ENCODE measurements at regions not wholly inside any gene's neighbourhood (a gene's known extent, or its start where the extent isn't known, plus 50 kb on each side); places are given as distances from the start of the nearest gene placed in this dataset.
A peak's percentile ranks its signal among the peaks of the same experiment; 100 is the strongest.
"Not testable (repeated sequence)": the region's sequence is repeated elsewhere in the genome, so short reads cannot be mapped to it uniquely, and the experiment has no call there.

DNA sequence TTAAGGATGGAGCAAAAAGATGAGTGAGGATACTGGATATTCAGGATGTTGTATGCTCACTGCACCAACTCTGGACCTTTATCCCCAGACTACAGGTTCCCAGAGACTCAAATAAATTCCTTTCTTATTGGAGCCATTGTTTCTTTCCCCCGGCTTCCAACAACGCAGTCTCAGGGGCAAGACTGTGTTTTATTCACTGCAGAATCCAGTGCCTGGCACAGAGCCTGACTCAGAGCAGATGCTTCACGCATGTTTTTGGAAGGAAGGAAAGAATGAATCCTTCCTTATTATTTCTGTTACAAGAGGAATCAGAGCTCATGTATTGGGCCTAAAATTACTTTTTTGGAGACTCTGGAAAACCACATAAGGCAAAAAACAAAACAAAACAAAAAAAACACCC lies 96.0 kb upstream of the VGLL4 start:
- FAIRE-seq: no peak

DNA sequence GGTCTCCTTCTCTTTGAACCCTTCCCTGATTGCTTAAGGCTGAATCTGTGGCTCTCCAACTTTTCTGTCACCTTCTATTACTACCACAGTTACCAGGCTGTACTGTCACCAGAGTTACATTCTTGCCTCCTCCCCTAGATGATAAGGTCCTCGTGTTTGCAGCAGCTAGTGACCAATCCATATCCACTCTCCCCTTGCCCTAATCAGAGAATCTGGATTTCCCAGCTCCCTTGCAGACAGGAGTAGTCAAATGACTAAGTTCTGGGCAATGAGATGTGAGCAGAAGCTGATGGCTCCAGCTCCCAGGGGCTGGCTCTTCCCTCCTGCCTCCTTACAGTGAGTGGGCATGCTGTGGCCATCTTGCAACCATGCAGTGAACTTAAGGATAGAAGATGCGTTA lies 95.4 kb upstream of the VGLL4 start:
- no peak for FAIRE-seq

DNA sequence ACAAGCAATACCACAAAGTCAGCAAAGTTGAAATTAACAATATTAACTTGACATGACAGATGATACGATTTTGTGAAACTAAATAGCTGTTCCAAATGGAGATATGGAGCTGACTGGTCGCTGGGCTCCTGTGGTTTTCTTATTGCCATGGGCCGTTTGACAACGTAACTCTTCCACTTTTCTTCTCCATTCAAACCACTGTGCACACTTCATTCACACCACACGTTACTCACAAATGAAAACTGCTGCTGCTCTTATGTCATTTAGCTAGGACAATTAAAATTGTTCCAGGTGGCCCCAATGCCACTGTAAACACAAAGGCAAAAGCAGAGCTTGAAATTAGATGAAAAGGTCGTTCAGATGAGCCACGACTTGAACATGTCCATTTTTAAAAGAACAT lies 94.0 kb upstream of the VGLL4 start:
- FAIRE-seq: no peak

DNA sequence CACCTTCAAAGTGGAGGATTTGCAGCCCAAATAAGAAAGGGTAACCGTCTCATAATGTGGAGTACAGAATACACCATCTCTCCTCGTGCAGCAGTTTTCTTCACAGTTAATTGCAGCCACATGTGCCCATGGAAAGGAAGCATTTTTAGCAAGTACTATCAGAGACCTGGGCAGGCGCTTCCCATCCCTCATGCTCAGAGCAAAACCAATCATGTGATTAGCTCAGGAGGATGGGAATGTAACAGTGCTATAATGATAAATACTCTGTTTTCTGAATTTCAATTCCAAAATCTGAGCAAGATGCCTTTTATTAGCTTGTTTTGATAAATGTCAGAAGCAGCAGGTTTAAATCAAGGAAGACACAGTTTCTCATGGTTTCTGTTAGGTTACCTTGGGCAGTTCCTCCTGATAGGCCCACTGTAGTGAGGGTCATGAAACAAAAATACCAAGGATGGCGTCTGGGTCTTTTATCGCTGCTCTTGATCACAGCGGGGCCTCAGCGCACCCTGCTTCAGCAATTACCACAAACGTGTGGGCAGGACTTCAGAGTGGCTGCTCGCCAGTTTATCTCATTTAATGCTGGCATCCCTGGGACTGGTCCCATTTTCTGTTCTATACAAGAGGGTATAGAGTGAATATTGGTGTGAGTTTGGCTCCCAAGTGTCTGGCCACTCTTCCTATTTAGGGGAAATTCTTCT lies 92.6 kb upstream of the VGLL4 start:
- FAIRE-seq: no peak

DNA sequence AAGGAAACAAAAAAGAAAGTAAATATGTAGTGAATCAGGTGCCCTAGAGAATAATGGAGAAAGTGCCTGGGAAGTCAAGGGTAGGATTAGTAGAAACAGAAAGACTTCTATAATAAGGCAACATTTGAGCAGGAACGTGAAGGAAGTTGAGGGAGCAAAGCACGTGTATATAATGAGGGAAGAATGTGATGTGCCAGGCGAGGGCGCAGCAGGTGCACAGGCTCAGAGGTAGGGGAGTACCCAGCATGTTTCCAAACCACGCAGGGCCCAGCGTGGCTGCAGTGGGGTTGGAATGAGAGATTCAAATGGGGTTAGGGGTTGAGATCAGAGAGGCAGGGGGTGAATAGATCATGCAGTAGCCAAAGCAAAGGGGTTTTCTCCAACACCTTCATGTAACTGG lies 91.9 kb upstream of the VGLL4 start:
- FAIRE-seq: no peak

DNA sequence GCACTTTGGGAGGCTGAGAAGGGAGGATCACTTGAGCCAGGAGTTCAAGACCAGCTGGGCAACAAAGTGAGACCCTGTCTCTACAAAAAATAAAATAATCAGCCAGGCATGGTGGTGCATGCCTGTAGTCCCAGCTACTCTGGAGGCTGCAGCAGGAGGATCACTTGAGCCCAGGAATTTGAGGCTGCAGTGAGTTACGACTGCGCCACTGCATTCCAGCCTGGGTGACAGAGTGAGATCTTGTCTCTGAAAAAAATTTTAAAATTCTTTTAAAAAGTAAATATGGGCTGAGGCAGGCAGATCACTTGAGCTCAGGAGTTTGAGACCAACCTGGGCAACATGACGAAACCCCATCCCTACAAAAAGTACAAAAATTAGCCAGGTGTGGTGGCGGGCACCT lies 91.4 kb upstream of the VGLL4 start:
- FAIRE-seq: not testable (repeated sequence)

DNA sequence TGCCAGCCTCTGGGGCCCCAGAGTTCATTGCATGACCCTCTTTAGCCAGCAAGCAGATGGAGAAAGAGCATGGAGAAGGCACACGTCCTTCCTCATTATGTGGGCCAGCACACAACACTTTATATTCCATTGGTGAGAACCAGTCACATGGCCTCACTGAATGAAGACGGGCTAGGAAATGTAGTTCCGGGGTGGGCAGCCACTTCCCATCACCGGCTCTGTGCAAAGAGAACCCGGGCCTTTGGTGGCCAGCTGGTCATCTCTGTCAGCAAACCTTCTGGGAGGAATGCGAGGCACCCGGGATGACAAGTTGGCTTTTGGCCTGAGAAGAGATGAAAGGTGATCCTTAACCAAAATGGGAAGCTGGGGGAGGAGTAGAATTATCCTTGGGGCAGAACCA lies 90.2 kb upstream of the VGLL4 start:
- no peak for FAIRE-seq

DNA sequence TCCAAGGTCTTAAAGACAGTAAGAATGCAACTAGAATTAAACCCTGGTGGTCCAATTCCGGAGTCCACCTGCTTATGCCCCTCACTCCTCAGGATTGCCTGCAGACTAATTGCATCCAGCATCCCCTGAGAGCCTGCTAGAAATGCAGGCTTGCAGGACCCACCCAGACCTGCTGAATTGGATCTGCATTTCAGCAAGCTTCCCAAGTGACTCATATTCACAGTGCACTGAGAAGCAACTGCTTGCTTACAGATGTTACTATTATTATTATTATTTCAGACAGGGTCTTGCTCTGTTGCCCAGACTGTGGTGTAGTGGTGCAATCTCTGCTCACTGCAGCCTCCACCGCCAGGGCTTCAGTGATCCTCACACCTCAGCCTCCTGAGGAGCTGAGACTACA lies 83.5 kb upstream of the VGLL4 start:
- no peak for FAIRE-seq

DNA sequence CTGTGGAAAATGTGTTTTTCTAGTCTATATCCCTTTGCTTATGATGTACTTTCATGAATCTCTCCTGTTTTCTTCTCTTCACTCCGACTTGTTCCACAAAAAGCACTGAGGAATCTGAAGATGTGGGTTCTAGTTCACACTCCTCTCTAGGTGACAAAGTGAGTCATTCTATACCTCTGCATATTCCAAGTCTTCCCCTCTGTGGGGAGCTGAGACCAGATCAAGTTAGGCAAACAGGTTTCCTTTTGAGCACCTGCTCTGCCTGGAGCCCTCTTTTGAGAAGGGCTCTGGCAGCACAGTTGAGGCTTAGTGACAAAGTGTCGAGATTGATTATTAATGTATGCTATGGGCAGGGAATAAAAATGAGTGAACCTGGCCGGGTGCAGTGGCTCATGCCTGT lies 82.4 kb upstream of the VGLL4 start:
- FAIRE-seq: no peak

DNA sequence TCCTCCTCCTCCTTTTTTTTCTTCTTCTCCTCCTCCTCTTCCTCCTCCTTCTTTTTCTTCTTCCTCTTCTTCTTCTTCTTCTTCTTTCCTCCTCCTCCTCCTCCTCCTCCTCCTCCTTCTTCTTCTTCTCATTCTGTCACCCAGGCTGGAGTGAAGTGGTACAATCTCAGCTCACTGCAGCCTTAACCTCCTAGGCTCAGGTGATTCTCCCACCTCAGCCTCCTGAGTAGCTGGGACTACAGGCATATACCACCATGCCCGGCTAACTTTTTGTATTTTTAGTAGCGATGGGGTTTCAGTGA lies 81.6 kb upstream of the VGLL4 start:
- not testable (repeated sequence) for FAIRE-seq

DNA sequence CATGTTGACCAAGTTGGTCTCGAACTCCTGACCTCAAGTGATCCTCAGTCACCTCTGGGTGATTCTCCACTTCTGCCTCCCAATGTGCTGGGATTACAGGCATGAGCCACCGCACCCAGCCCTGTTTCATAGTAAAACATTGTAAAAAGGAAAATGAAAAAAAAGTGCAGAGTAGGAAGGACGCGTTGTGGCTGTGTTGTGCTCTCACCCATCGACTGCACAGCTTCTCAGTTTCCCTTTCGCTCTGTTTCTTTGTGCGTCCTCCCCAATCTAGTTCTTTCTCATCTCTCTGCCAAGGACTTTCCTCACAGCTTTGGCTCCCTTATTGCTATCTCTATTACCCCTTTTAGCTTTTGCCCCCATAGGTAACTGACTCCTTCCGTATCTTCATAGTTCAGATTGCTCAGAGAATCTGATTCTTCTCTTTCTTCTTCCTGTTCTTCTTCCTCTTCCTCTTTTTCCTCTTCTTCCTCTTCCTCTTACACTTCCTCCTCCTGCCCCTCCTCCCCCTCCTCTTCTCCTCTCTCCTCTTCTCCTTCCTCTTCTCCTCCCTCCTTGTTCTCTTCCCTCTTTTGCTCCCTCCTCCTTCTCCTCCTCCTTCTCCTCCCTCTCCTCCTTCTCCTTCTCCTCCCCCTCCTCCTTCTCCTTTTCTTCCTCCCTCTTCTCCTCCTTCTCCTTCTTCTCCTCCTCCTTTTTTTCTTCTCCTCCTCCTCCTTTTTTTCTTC lies 81.1 kb upstream of the VGLL4 start:
- FAIRE-seq: no peak

DNA sequence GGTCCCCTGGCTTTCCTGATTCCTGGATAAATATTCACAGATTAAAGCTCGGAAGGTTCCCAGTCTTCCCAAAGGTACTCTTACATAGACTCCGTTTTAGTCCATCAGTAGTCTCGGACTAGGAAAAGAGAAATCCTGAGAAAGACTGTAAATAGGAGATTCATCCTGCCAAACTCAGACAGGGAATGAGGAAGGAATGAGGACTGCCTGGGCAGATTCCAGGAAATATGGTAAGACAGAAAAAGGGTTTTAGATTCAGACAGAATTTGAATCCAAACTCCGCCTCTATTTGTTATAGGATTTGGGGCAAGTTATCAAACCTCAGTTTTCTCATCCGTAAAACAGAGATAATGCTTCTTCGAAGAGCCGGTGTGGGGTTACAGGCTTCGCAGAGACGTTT lies 77.8 kb upstream of the VGLL4 start:
- FAIRE-seq: no peak

DNA sequence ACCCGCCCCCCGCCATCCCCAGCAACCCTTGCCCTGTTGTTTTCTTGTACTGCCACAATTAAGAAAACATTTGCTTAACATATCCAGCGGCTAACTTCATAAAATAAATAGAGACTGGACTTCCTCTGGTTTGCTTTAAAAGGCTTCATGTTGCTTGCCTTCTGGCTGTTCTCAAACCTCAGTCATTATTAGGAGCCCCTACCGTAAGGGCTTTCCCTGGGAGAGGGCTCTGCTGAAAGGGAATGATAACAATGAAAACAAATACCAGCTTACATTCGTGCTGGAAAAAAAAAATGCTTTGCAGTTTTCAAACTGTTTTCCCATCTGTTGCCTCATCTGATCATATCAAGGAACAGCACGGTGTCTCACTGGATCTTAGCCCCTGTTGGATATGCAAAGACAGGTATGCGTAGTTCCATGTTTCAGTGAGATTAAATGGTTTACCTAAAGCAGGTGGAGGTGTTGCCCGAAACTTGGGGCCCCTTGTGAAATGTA lies 77.2 kb upstream of the VGLL4 start:
- FAIRE-seq: no peak

DNA sequence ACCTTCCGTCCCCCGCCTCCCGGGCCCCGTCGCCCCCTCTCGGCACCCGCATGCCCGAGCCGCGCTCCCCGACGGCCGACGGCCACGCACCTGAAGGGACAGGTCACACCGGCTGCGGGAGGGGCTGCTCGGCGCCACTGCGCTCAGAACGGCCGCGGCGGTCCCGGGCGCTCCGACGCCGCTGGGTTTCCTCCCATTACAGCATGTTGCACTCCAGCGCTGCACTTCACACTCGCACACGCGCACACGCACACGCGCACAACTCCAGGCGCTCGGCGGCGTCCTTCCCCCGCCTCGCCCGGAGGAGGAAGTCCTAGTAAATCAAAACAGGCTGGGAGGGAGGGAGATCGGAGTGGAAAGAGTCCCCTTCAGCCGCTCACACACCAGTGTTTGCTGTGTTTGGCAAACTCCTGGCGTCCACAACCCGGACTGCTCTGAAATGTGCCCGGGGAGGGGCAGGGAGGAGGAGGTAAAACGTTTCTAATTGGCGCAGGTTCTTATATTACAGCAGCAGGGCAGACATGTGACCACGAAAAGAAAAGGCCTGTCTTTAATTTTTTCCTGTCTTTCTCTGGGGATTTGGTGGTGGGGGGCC lies 76.7 kb upstream of the VGLL4 start:
- no peak for FAIRE-seq

DNA sequence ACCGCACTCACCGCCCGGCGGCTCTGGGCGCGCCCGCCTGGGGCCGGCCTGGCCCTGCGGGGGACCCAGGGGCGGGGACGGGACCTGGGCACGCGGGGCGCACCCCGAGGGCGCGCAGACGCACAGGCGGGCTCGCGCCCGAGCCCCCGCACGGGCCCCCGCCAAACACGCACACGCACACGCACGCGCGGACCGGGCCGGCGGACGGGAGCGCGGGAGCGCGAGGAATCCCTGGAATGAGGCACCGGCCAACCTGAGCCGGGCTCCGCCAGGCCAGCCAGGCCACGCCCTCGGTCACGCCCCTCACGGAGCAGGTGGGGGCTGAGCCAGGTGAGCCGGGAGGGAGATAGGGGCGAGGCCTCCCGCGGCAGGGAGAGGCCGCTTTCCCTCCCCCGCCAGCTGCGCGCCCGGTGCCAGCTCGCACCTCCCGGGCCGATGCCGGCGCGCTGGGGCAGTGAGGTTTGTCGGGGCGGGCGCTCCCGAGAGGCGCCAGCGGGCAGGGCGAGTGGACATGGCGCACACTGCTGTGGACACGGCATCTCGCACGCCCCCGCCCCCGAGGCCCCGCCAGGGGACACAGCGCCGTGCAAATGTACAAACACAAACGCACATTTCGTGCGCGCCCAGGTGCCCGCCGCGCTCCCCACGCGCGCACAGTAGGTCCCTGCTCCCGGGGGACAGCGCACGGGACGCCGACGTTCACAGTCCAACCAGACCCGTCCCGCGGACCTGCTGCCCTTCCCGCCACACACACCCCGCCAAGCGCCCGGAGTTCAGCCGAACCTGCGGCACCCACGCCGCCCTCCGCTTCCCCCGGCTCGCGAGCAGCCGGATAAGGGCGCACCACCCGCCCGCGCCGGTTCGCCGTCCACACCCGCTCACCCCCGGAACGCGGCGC lies 75.9 kb upstream of the VGLL4 start:
- no peak for FAIRE-seq

DNA sequence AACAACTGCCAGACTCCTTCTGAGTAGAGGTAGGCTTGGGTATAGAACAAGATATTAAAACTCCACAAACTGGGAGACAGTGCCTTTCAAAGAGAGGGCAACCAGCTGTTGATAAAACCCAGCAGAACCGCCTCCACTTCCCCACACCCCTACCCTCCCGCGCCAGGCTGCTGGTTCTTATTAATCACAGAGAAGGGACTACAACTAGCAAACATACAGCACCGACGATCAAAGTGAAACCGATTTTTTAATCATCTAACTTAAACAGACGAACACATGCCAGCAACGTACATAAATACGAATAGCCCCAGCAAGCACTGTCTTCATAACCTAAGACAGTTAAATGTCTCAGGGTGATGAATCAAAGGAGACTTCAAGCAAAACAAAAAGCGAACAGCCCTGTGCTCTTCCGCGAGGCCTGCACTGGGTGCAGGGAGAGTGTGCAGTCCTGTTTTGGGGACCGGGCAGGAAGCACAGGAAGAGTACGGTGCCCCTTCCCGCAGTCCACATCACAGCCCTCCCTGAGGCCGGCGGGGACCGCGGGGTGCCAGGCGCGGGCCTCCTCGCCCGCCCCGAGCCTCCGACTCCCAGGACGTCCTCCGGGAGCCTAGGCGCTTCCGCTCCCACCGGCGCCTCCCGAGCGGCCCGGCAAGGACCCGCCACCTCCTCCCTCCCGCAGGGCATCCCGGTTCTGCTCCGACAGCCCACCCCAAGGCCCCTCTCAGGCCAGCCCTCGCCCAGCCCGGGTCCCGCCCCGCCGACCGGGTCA lies 75.1 kb upstream of the VGLL4 start:
- no peak for FAIRE-seq

DNA sequence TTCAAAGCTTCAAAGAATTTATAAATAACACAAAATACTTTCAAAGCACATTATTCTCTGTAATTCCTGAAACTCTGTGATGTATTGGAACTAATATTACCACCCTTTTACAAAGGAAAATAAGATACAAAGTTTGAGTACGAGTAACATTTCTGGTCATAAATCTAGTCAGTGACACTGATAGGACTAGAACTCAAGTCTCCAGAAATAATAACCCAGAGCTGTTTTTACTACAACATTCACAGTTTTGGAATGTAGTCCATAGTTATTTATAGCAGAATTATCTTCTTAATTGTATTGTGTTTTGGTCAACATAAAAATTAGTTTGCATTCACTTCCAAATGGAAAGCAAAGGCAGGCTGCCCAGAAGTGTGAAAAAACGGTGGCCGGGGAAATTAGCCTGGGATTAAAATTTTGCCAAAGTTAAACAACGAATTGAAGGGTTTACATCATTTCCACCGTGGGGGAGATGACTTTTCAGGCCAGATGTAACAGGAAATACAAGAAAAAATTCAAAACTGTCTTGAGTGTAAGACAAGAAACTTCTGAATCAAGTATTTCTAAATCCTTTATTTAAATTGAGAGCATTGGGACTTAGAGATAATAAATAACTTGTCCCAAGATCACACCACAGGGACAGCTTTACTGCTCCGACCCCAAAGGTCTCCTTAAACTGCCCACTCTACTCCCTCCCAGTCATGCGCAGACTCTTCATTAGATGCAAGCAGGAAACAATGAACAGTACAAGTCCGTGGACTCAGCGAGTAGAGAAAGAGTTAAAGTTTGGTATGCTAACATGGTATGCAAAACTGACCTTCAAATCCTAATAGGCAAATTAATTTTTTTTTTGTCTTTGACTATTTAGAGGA lies 74.3 kb upstream of the VGLL4 start:
- FAIRE-seq: no peak

DNA sequence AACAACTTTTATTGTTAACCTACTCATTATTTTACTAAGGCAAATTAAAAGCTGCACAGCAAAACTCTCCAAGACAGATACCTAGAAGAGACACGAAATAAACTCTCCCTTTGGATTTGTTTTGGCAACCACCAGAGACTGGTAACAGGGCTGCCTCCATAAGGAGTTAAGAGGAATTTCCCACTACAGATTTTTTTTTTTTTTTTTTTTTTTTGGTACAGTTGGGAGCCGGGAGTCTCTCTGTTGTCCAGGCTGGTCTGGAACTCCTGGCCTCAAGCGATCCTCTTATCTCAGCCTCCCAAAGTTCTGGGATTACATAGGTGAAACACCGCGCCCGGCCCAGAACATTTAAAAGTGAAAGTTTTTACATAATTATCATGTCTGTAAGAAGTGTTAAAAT lies 73.6 kb upstream of the VGLL4 start:
- FAIRE-seq: no peak

DNA sequence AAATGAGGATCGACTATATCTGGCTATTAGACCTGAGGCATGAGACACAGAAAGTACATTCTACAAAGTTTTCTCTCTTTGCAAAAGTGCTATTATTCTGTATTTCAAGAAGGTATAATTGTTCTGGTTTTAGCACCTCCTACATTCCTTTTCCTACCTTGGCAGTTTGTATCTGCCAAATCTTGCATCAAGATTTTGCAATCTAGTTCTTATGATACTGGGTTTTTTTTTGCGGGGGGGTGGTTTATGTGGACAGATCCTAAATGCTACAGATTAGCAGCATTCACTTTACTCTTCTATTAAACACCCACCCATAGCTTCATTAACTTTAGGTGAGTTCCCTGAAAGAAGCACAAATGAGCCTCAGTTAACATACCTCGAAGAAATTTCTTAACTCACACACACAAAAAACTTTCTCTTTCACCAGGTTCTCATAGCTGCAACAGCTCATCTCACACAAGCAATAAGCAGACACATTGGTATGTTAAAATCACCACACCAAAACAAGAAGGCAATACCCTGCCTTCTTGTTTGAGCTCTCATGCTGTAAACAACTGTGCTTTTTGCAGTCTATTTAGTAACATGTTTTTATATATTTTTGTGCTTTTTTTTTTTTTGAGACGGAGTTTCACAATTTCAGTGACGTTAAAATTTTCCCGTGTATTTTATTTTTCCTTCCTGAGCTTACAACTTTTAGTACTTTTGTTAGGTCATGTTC lies 73.0 kb upstream of the VGLL4 start:
- FAIRE-seq: peak; percentile 40

DNA sequence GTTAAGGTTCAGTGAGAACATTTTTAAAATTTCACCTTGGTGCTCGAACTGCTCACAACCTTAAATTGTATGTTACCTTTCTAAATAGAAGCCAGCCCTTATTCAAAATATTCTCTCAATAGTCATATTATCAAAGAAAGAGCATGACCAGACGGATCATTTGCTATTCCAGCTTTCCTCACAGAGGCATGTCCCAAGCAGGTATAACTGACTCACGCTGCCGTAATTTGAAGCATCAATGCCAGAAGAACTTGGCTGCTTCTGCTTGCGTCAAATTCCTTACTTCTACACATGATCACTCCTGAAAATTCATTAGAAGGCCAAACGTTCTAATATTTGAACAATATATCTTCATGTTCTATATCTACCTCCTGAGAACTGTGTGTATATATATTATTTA lies 69.5 kb upstream of the VGLL4 start:
- no peak for FAIRE-seq

DNA sequence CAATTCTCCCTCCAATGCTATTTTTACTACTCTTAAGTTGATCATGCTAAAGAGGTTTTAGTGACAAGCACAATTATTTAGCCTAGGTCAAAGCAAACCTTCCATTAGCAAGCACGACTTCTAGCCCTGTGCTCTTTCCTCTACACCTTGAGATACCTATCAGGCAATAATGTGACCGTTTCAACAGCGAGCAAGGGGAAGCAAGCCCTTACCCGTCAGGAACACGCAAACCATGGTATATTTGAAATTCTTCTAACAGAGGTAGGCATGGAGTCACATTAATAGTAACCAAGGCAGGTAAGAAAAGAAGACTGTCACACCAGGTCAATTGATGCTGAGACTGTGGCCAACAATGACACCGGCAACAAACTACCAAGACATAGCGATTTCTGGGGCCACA lies 68.9 kb upstream of the VGLL4 start:
- FAIRE-seq: no peak

Data from A204.1 (cell line).